ENCODE measurements at regions not wholly inside any gene's neighbourhood (a gene's known extent, or its start where the extent isn't known, plus 50 kb on each side); places are given as distances from the start of the nearest gene placed in this dataset.

GRCh38 chrX:867966-868647 lies 237.5 kb downstream of the SHOX start:
- TF ChIP-seq POLR2A (IDR thresholded peaks at IDR 0.05) = no peak
- TF ChIP-seq CTCF (IDR thresholded peaks at IDR 0.05) = no peak
- no peak for TF ChIP-seq POLR2AphosphoS5 (IDR thresholded peaks at IDR 0.05)

Measured in breast epithelium (tissue), 3 donors.